Spleen (tissue), 7 donors: ENCODE measurements at regions not wholly inside any gene's neighbourhood (a gene's known extent, or its start where the extent isn't known, plus 50 kb on each side); places are given as distances from the start of the nearest gene placed in this dataset.

Source experiments
- POLR2A ChIP-seq, 3 donors: fragments of 450-650 bp; IDR thresholded peaks; one replicate each; pipeline ENCODE4 v1.5.1; 2017; ENCODE audit warnings: antibody characterized with exemption in 3 of 3, mild to moderate bottlenecking in 1 of 3
- POLR2AphosphoS5 ChIP-seq, 3 donors: sonication (generic); formaldehyde crosslinking; IDR thresholded peaks; one replicate each; pipeline ENCODE4 v1.5.1; 2017; ENCODE audit warnings: antibody characterized with exemption in 3 of 3
- TF ChIP-seq, protein P1 (sequence below), 11 experiments: fragments of 200-600 bp in 7 of 11; fragments of 450-650 bp in 4 of 11; sonication (generic) in 4 of 11; IDR thresholded peaks in 8 of 11; conservative IDR thresholded peaks in 3 of 11; 1 replicate in 7 of 11; 2 replicates in 4 of 11; pipeline versions ENCODE4 v1.4.0 to v1.8.0; 2016 to 2021; ENCODE audit warnings: antibody characterized with exemption in 11 of 11, inconsistent platforms in 4 of 11, mild to moderate bottlenecking in 1 of 11
- donor health status: DM: no; HTN: no; CAD: no; lungs with moderate emphysema.
- donor health status: DM: no; HTN: no; CAD: no.
- donor health status: DM: no; HTN: no; CAD: no.

DNA sequence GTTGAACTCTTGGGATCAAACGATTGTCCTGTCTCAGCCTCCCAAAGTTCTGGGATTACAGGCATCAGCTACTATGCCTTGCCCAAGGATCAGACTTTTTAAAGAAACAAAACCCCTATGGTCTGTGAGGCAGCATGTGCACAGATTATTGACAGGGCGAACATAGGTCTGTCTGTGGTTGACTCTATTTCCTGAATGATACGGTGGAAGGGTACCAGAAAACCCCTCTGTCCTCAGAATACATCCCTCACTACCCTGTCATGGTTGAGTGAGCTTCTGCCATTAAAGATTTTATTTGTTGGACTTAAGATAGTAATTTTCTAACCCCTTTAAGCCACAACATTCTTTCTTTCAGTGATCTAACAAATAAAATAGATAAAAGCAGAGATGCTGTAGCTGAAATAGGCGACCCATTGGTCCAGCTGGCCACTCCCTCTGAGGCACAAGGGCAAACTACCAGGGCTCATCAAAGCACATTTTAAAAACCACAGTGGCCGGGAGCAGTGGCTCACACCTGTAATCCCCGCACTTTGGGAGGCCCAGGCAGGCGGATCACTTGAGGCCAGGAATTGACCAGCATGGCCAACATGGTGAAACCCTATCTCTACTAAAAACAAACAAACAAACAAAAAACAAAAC lies 84.9 kb upstream of the ANKRD55 start:
- TF ChIP-seq POLR2A (IDR thresholded peaks at IDR 0.05) (no peak), POLR2AphosphoS5 (IDR thresholded peaks at IDR 0.05) (no peak)
- TF ChIP-seq, protein P1, sequence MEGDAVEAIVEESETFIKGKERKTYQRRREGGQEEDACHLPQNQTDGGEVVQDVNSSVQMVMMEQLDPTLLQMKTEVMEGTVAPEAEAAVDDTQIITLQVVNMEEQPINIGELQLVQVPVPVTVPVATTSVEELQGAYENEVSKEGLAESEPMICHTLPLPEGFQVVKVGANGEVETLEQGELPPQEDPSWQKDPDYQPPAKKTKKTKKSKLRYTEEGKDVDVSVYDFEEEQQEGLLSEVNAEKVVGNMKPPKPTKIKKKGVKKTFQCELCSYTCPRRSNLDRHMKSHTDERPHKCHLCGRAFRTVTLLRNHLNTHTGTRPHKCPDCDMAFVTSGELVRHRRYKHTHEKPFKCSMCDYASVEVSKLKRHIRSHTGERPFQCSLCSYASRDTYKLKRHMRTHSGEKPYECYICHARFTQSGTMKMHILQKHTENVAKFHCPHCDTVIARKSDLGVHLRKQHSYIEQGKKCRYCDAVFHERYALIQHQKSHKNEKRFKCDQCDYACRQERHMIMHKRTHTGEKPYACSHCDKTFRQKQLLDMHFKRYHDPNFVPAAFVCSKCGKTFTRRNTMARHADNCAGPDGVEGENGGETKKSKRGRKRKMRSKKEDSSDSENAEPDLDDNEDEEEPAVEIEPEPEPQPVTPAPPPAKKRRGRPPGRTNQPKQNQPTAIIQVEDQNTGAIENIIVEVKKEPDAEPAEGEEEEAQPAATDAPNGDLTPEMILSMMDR (IDR thresholded peaks at IDR 0.05 in 8 of 11, conservative IDR thresholded peaks at IDR 0.05 in 3 of 11): no peak
